Activated CD4-positive, alpha-beta T cell treated with anti-CD3 and anti-CD28 coated beads, Interleukin-2, amount 50 U/mL, for 1 hour (primary cell): ENCODE measurements at regions not wholly inside any gene's neighbourhood (a gene's known extent, or its start where the extent isn't known, plus 50 kb on each side); places are given as distances from the start of the nearest gene placed in this dataset.
"Not testable (repeated sequence)": the region's sequence is repeated elsewhere in the genome, so short reads cannot be mapped to it uniquely, and the experiment has no call there.

Source experiments
- DNase-seq: peaks from one replicate; pipeline ENCODE4 v3.0.0-alpha.2; 2020

- no peak for DNase-seq
Observed at GRCh38 chr11:8772571-8773519, 90.3 kb downstream of the RPL27A start.

GRCh38 chr11:8773916-8774539 lies 91.4 kb downstream of the RPL27A start:
- DNase-seq = no peak

GRCh38 chr11:8774916-8775315 lies 92.3 kb downstream of the RPL27A start:
- DNase-seq = not testable (repeated sequence)

- no peak for DNase-seq
Observed at GRCh38 chr11:8775332-8775731, 92.7 kb downstream of the RPL27A start.

- no peak for DNase-seq
Observed at GRCh38 chr11:8775734-8776133, 93.1 kb downstream of the RPL27A start.

GRCh38 chr11:8776209-8776608 lies 93.6 kb downstream of the RPL27A start:
- DNase-seq = no peak

GRCh38 chr11:8777907-8778767 lies 95.5 kb downstream of the RPL27A start:
- DNase-seq = no peak

- no peak for DNase-seq
Observed at GRCh38 chr11:8779107-8779506, 96.5 kb downstream of the RPL27A start.

GRCh38 chr11:8779732-8780131 lies 97.1 kb downstream of the RPL27A start:
- DNase-seq = no peak

- no peak for DNase-seq
Observed at GRCh38 chr11:8784954-8785353, 102.4 kb downstream of the RPL27A start.

- DNase-seq = no peak
Observed at GRCh38 chr11:8785457-8785856, 102.9 kb downstream of the RPL27A start.

- DNase-seq = no peak
Observed at GRCh38 chr11:8785998-8786397, 103.4 kb downstream of the RPL27A start.

- DNase-seq = no peak
Observed at GRCh38 chr11:8786933-8787332, 104.3 kb downstream of the RPL27A start.

GRCh38 chr11:8787372-8787771 lies 104.8 kb downstream of the RPL27A start:
- DNase-seq = no peak

GRCh38 chr11:8788616-8789015 lies 106.0 kb downstream of the RPL27A start:
- DNase-seq = no peak

- DNase-seq = no peak
Observed at GRCh38 chr11:8789864-8790263, 107.3 kb downstream of the RPL27A start.

- no peak for DNase-seq
Observed at GRCh38 chr11:8790968-8791367, 108.4 kb downstream of the RPL27A start.

- no peak for DNase-seq
Observed at GRCh38 chr11:8792710-8793109, 110.1 kb downstream of the RPL27A start.

- DNase-seq = no peak
Observed at GRCh38 chr11:8793114-8793777, 110.7 kb downstream of the RPL27A start.

GRCh38 chr11:8794126-8794525 lies 111.5 kb downstream of the RPL27A start:
- no peak for DNase-seq

- DNase-seq = no peak
Observed at GRCh38 chr11:8794677-8795103, 112.1 kb downstream of the RPL27A start.

GRCh38 chr11:8796941-8797340 lies 114.0 kb upstream of the AKIP1 start:
- no peak for DNase-seq

- DNase-seq = no peak
Observed at GRCh38 chr11:8799273-8799672, 111.7 kb upstream of the AKIP1 start.
